HG03045 (cell line): ENCODE measurements at regions not wholly inside any gene's neighbourhood (a gene's known extent, or its start where the extent isn't known, plus 50 kb on each side); places are given as distances from the start of the nearest gene placed in this dataset.

ENCODE experiments used
- ATAC-seq: cut with Tn5 transposase; IDR thresholded peaks from one replicate; pipeline ENCODE4 v1.9.1; 2021; ENCODE audit warnings: mild to moderate bottlenecking, moderate library complexity; ENCODE audit not compliant: unreplicated experiment

DNA sequence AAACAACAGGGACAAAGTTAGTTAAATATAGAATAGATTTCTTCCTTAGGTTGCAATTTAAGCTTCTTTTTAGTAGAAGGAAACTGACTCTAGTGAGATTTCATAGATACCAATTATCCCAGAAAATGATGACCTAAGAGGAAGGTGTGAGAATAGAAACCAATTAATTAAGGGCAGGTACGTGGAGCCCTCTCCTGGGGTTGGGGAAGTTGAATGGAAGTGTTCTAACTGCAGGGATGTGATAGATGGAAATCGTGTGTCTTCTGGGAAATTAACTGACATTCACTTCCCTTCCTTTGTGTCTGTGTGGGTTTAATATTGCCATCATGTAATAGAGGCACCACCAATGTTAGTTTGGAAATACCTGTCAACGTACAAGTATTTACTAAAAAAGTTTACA is 204.1 kb upstream of the ANK2 start:
- ATAC-seq: no peak

DNA sequence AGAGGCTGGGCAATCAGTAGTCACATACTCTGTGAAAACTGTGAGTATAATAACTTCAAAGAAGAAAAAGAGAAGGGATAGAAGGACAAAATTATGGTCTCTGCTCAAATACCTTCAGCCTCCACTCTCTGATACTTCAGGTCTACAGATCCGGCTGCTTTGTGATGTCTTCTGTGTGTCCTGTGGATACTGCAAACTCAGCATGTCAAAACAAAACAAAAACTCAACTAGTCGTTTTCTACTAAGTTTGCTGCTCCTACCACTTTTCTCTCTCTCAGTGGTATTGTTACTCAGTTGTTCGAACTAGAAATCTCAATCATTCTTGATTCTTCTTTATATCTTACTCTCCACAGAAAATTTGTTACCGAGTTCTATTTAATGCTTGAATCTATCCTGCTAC is 202.4 kb upstream of the ANK2 start:
- no peak for ATAC-seq

DNA sequence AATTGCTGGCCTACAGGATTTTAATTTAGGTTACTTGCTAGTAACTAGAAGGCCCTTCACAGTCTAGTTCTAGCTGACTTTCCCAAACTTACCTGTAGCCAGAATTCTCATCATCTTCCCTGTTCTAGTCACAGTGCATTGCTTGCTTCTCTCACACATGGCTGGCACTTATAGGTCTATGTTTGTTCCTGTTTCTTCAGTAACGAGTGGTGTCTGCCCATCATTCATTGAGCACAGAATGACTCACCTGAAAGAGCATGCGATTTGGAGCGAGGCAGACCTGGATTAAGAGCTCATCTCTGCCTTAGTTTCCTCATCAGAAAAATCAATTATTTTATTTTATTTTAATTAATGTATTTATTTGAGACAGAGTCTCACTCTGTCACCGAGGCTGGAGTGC is 201.7 kb upstream of the ANK2 start:
- ATAC-seq: no peak

DNA sequence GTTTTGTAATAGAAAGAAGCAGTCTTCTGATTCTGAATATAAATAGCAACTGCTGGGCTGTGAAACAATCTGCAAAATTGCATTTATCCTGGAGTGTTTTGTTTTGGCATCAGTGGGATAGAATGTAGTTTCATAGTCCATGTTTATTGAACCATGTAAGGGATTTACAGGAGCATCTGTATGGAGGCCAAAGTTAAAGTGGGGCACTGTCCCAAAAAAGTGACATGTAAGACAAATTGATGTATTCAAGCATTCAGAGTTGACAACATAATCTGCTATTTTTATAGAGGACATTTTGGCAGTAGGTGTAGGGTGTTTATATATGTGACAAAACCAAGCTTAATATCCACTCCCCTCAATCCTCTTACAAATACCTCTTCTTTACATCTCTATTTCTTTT is 200.5 kb upstream of the ANK2 start:
- no peak for ATAC-seq

DNA sequence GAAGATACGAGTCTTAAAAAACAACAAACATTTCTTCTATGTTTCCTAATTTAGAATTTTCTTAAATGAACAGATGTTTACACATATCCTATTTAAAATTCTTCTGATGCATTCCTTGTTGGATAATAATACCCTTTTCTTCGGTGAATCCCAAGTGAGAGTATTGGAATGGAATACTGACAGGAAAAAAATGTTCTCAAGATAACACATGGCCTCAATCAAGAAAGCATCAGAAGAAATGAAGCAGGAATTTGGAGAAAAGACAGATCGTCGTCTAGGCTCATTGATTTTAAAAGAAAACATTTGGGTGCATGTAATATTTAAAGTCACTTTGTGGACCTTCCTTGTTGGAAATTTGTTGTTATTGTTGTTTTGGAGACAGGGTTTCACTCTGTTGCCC is 196.9 kb upstream of the ANK2 start:
- no peak for ATAC-seq

DNA sequence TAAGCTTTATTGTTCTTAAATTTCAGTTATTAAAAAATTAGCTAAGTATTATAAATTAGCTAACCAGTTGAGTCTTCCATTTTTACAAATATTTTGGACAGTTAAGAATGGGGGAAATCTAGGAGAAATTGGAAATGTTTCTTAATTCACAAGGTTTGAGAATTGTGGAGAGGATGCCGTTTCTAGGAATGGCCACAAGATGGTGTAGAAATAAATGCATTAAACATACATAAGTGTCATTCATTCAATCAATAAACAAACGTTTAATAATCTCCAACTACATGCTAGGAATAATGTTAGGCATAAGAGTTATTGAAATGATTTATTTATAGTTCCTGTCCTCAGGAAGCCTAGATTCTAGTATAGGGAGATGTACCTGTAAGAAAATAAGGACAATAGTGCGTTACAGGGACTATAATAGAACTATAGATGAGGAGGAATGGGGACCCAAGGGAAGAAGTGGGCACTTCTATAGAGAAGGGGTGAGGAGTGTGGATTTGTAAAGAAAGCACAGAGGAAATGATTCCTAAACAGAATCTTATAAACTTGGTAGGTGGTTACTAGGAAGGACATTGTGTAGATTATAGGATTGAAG is 195.7 kb upstream of the ANK2 start:
- ATAC-seq: no peak

DNA sequence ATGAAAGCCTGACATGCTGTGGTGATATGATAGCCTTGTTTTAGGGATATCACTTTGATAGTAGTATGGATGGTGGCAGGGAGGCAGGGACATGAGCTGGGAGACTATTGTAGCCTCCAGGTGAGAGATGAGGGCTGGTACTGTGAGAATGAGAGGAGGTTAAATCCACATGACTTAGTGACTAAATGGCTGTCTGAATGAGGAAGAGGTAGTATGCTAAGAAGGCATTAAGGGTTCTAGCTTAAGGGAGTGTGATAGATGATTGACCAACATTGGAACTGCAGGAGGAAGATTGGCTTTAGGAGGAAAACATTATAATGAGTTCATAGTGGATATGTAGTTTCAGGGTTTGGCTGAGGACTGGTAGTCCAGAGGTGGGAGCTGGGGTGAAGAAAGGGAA is 195.0 kb upstream of the ANK2 start:
- no peak for ATAC-seq

DNA sequence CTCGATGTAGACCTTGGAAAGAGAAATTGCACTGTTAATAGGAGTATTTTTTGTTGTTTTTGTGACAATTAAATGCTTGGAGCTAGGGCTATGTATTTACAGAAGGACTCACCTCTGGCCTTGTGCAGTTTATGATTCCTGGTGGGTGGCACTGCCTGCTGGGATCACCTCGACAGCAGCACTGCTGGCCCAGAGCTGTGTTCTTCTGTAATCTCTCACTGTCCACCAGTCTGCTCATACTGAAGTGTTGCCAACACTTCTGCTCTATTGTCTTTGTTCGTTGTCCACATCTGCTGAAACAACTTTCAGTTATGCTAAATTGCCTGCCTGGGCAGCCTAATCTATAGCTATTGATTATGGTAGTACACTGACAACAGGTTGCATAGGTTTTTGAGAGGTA is 194.4 kb upstream of the ANK2 start:
- no peak for ATAC-seq

DNA sequence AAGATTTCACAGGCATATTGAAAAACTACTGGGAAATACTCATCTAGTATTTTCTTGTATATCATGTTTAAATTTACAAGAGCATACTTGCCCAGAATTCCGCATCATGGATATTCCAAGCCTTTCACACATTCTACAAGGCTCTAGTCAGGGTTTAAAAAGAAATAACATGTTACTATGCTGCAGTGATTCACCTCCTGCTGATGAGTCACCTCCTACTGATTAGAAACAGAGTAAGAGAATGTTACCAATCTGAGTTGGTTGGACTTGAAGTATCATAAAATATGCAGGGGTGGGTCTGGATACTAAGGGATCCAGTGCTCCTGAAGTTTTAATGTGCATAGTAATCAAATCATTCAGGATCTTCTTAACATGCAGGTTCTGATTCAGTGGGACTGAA is 192.0 kb upstream of the ANK2 start:
- no peak for ATAC-seq

DNA sequence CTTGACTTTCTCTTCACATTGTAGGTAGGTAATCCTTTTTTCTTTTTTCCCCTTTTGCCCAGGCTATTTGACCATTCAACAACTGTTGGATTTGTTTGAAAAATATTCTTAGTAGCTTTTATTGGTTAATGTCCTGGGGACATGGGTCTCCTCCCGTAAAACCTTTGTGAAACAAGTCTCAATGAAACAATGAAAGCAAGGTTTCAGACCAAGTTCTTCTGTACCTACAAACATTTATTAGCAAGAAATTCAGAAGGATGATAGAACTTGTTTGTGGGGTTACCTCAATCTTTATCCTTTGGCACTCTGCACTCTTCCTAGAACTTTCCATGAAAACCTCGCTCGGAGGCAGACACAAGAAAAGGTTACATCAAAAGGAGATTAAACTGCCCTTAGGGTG is 190.7 kb upstream of the ANK2 start:
- no peak for ATAC-seq

DNA sequence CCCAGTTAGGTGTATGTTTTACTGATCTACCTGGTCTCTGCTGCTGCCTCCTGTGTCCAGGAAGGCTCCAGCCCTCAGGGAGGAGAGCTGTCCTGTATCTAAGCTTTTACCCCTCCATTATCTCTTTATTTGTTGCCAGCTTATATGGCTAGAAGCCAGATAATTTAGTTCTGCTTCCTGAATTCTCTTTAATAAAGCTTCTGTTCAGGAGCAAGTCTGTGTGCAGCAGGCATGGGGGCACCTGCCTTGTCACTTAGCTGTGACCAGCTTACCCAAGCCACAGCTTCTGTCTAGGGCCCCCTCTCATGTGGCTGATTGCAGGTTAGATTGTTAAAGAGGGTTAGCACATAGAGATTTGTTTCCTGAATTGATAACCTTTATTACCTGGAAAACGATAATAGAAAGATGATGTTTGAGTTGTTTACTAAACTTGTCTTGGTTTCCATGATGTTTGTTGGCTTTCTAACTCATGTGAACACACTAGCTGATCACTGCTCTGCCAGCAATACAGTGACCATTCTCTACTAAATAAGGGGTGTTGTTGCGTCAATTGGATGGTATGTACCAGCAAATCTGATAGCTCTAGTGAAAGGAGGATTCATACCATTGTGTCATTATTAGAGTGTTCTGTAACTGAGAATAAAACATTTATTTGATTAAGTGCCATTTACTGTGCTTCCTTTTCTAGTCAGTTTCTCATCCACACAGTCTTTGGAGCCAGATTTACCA is 189.8 kb upstream of the ANK2 start:
- no peak for ATAC-seq

DNA sequence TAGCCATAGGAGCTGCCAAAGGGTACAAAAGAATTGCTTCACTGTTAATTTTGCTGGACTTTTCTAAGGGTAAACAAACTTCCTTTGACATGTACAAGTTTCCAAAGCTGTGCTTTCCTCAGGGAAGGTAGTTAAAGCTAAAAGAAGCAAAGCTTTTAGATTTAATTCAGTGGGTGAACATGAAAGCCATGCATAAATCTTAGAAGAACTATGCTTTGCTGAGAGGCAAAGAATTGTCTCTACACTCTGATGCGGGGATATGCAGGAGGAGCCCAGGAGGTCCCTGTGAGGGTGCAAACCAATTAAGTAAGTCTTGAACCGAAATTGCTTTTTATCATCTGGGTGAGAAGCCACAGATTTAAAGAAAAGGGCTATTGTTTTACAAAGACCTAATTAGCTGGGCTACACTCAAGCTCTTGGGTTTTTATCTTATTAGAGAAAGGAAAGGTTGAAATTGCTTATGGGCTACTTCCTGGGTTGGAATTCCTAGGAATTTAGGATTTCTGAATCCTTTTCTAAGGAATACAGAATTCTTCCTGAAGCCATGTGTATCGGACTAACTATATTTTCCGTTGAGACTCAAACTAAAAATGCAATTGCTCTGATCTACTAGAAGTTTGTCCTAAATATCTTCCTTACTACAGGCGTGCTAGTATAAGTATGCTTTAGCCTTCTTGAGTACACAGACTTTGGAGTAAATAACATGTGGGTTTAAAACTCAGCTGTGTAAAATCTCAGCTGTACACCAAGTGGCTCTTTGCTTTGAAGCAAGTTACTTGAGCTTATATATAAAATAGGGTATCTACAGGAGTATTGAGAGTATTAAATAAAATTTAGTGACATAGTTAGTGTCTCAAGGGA is 188.4 kb upstream of the ANK2 start:
- no peak for ATAC-seq

DNA sequence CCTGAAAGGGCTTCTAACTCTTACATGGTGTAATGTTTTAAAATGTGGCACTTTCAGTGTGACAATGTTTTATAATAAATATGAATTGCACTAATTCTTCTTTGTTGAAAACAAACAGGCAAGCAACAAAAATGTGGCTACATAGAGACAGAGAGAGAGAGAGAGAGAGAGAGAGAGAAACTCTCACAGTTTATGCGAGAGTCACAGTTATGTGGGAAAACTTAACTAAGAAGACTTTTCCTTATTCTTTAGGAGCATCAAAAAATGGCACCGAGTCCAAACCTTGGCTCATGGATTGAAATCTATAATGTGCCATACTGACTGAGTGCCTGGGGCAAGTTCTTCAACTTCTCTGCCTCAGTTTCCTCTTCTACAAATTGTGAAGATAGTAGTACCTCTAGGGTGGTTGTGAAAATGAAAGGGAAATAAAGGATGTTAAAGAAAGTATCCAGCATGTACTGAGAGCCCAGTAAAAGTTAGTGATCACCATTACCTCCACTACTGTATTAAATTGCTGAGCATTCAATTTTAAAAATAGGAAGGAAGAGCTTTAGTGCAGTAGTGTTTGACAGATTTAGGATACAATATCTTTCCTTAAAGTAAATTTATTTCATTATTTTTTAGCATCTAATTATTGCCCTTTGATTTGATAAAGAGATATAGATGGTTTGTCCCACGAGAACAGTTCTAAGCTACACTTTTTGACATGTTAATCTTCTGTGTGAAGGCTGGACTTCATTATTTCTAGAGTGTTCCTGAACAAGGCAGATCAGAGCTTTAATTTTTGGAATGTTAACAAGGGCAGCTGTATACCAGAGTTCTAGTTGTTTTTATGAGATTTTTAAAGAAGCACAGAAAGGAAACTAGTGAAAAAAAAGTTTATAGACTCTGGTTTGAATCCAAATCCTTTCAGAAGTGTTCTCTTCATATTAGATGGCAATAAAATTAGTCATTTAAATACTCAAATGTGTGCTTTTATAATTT is 187.5 kb upstream of the ANK2 start:
- no peak for ATAC-seq

DNA sequence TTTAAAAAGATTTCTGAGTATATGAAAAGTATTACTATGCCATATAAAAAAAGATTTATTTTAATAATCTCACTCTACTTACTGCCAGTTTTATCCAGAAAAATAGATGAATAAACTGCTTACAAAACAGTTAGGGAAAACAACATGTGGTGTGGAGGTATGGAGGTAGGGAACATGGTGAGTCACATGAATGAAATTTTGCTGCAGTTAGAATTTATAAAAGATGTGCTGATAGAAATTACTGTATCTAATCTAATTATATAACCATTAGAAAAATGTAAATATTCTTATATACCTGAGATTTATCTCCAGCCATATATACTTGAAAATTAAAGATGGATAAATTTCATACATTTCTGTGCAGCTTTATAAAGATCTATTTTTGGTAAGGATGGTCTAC is 184.0 kb upstream of the ANK2 start:
- ATAC-seq: no peak

DNA sequence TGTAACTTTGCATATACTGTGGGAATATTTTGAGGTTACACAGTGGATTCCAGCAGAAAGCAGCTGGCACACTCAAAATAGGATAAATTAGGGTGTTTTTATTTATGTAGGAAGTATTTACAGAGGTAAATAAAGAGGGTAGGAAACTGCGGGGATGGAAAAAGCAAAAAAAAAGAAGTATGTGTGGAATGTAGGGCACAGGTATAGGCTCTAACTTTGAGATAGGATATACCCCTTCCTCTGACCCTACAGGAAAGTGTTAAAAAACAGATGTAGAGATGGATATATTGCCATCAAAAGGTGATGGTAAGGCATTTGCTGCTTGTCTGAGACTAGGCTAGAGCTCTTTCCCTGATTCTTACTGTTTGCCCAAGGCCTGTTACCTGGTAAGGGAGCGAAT is 173.1 kb upstream of the ANK2 start:
- ATAC-seq: no peak

DNA sequence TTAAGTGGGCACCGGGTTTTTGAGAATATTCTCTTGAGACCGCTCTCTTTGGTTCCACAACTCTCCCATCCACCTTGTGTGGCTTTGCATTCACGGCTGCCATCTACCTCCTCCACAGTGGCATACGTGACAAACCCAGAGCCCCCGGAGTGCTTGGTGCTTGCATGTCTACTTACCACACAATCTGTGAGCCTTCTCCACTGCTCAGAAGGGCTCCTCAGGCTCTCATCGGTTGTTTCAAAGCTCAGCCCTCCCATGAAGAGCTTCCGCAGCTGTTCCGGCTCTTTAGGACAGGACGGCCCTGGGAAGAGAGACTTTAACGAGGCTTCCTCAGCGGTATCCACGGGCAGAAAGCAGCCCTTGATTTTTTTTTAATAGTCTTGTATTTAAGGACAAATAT is 167.6 kb upstream of the ANK2 start:
- no peak for ATAC-seq

DNA sequence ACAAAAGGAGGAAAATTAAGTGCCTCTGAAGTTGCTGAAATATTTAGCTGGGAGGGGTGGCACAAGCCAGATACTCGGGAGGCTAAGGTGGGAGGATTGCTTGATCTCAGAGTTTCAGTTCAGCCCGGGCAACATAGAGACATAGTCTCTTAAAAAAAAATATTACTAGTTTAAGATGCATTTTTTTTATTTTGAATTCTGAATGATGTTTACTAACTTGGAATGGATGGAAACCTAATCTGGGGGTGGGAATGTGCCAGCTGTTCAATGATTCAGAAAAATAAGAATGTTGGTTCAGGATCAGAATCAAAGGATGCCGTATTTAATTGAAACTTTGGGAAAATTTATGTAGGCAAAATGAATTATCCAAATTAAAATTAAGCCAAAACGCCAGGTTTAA is 167.2 kb upstream of the ANK2 start:
- ATAC-seq: no peak

DNA sequence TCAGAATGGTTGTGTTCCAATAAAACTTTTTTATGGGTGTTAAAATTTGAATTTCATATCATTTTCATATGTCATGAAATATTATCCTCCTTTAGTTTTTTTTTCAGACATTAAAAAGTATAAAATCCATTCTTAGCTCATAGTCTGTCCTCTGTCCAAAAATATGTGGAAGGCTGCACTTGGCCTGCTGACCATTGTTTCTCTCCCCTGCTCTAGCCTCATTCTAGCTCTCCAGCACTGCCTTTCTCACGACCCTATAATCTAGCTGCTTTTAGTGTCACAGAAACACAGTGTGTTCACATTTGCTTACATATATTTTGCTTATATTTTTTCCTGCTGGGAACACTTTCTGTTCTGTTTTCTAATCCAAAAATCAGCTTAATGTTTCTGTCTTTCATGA is 165.0 kb upstream of the ANK2 start:
- no peak for ATAC-seq

DNA sequence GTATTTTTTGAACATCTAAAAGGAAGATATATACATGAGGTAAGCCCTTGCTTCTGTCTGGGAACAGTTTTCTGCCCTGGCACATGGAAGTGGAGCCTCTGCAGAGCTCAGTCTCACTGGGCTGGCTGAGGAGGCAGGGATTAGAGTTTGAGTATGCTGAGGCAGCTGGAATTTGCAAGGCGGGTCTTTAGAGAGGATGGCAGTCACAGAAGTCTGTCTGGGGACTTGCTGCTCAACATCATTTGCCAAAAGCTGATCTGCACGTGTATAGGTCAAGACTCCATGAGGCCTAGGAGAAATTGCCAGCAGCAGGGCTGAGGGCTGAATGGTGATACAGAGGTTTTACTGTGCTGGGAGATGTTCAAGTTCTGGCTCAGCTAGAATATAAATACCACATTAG is 163.6 kb upstream of the ANK2 start:
- ATAC-seq: no peak

DNA sequence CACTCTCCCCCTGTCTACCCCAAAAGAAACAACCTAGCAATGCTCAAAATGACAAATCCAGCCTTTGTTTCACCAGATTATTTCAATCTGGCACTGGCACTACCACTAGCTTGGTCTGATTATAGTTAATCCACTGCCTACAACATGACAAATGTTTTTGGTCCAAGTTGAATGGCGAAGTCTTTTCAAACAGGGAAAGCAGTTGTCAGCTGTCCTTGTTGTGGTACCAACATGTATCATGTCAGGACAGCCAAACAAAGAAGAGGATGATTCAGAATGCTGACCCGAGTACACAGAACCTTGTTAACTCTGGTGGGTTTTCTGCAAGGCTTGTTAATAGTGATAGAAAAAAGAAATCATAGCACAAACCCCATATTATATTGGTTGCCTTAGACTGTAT is 160.8 kb upstream of the ANK2 start:
- ATAC-seq: no peak

DNA sequence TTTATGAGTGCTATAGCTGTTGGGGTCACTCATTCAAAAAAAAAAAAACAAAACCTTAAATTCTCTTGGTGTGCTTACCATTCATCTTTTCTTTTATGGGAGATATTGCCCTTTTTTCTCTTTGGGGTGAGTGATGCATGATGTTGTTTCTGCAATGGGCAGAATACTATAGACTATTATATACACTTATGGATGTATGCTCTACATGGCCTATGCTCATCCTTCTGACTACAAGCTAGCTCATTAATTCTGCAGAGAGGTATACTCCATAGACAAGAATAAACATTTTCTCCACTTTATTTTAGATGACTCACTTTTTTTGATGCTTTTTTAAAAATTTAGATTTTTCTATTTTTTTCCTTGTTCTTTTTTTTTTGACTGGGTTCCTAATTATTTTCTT is 160.3 kb upstream of the ANK2 start:
- no peak for ATAC-seq
